ENCODE measurements at regions not wholly inside any gene's neighbourhood (a gene's known extent, or its start where the extent isn't known, plus 50 kb on each side); places are given as distances from the start of the nearest gene placed in this dataset.

DNA sequence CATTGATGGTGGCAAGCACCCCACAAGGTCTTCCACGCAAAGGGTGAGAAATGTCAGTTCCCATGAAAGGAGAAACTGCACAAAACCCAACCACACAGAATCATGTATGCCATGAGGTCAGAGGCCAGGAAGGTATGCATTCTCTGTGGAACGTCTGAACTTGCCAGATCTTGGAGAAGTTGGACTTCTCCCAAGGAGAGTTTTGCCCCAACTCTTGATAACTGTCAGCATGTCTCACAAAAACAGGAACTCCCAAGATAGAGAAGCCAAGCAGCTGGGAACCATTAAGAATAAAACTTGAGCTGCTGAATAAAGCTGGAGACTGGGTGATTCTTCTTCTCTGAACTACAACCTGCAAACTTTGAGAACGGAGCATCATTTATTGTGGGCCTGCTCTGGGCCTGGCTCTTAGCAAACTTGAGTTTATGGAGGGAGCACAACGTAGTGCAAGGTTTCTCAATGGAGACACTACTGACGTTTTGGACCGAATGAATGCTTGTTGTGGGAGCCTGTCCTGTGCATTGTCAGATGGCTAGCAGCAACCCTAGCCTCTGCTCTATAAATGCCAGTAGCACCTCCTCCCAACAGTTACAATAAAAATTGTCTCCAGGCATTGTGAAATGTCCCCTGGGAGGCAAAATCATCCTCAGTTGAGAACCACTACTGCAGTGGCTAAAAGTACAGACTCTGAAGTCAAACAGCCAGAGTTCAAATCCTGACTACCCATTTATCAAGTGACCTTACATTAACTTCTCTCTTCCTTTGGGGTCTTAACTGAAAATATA, 193.5 kb downstream of the ACTL7B start:
- H3K79me2 ChIP-seq (ENCODE audit: insufficient read depth, low read length) = no peaks in the 10 kb centered on the region
- no peaks in the 10 kb centered on the region for H4K20me1 ChIP-seq (ENCODE audit: insufficient read depth, low read length, poor library complexity, severe bottlenecking)
- no peak overlapping the region for H3K4me3 ChIP-seq (ENCODE audit: low read length, poor library complexity, severe bottlenecking)
- H2AFZ ChIP-seq (ENCODE audit: low read length) = no peak overlapping the region
- H3K27me3 ChIP-seq (ENCODE audit: insufficient read depth, low read length, poor library complexity, severe bottlenecking) = no peaks in the 10 kb centered on the region
- no peak for TF ChIP-seq EZH2phosphoT487 (IDR thresholded peaks at IDR 0.05; ENCODE audit: borderline replicate concordance)
- TF ChIP-seq, protein P1, sequence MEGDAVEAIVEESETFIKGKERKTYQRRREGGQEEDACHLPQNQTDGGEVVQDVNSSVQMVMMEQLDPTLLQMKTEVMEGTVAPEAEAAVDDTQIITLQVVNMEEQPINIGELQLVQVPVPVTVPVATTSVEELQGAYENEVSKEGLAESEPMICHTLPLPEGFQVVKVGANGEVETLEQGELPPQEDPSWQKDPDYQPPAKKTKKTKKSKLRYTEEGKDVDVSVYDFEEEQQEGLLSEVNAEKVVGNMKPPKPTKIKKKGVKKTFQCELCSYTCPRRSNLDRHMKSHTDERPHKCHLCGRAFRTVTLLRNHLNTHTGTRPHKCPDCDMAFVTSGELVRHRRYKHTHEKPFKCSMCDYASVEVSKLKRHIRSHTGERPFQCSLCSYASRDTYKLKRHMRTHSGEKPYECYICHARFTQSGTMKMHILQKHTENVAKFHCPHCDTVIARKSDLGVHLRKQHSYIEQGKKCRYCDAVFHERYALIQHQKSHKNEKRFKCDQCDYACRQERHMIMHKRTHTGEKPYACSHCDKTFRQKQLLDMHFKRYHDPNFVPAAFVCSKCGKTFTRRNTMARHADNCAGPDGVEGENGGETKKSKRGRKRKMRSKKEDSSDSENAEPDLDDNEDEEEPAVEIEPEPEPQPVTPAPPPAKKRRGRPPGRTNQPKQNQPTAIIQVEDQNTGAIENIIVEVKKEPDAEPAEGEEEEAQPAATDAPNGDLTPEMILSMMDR (conservative IDR thresholded peaks at IDR 0.05; ENCODE audit: low read length) = no peak
- H3K36me3 ChIP-seq (ENCODE audit: insufficient read depth, low read length) = no peaks in the 10 kb centered on the region
- H3K9ac ChIP-seq (ENCODE audit: low read depth, low read length, poor library complexity, severe bottlenecking) = no peak overlapping the region
- H3K9me3 ChIP-seq (ENCODE audit: insufficient read depth, low read depth, low read length) = peaks cover 11% of the 10 kb centered on the region; the same call in 1 of the 2 replicates
- H3F3A ChIP-seq (ENCODE audit: low read depth) = no peaks in the 10 kb centered on the region
- no peak overlapping the region for H3K4me2 ChIP-seq (ENCODE audit: low read depth, low read length, poor library complexity, severe bottlenecking)
- H3K9me2 ChIP-seq (replicated peaks; ENCODE audit: low read depth, low read length) = no peaks in the 10 kb centered on the region
- H3K4me1 ChIP-seq (ENCODE audit: insufficient read depth, low read length, poor library complexity, severe bottlenecking) = no peaks in the 10 kb centered on the region

DNA sequence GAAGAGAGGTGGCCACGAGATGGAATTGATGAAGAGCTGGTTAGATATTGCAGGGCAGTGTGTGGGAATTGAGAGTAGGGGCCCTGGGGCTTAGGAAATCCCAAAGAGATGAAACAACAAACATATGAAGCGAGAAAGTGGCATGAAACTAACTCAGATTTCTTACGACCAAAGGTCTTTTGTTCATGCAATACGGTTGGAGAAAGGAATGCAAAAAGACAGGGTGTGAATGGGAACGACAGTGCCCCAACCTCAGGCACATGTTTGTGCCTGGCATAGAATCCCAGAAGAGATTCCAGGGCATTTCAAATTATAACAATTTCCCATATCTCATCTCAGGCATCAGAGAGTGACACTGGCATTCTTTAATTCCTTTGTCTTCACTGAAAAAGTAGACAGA, 199.2 kb downstream of the ACTL7B start:
- no peak for TF ChIP-seq EZH2phosphoT487 (IDR thresholded peaks at IDR 0.05; ENCODE audit: borderline replicate concordance)
- TF ChIP-seq, protein P1 (conservative IDR thresholded peaks at IDR 0.05; ENCODE audit: low read length) = no peak
- Histone ChIP-seq H3K4me2 (ENCODE audit: low read depth, low read length, poor library complexity, severe bottlenecking) (no peak overlapping the region), H2AFZ (ENCODE audit: low read length) (no peak overlapping the region), H3K9me3 (ENCODE audit: insufficient read depth, low read depth, low read length) (peaks cover 1% of the 10 kb centered on the region; the same call in 1 of the 2 replicates), H4K20me1 (ENCODE audit: insufficient read depth, low read length, poor library complexity, severe bottlenecking) (no peaks in the 10 kb centered on the region), H3K79me2 (ENCODE audit: insufficient read depth, low read length) (no peaks in the 10 kb centered on the region), H3K9me2 (replicated peaks; ENCODE audit: low read depth, low read length) (no peaks in the 10 kb centered on the region), H3K4me3 (ENCODE audit: low read length, poor library complexity, severe bottlenecking) (no peak overlapping the region), H3F3A (ENCODE audit: low read depth) (no peaks in the 10 kb centered on the region), H3K36me3 (ENCODE audit: insufficient read depth, low read length) (no peaks in the 10 kb centered on the region), H3K4me1 (ENCODE audit: insufficient read depth, low read length, poor library complexity, severe bottlenecking) (no peaks in the 10 kb centered on the region), H3K27me3 (ENCODE audit: insufficient read depth, low read length, poor library complexity, severe bottlenecking) (no peaks in the 10 kb centered on the region), H3K9ac (ENCODE audit: low read depth, low read length, poor library complexity, severe bottlenecking) (no peak overlapping the region)

DNA sequence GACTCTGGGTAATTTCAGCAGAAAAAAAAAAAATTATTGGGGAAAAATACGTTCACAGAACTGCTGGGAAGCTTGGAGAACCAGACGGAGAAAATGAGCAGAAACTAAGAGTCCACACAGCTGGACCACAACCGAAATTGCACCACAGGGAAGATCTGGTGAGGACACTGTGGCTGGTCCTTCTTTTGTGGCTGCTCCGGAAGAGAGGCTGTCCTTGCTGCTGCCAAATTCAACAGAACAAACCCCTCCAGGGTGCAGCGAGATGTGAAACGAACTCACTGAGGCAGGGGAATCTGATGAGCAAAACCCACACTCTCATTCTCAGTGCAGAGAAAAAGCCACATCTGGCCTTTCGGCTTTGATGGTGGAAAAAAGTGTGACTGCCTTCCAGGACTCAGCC, 200.0 kb downstream of the ACTL7B start:
- no peak overlapping the region for H3K9ac ChIP-seq (ENCODE audit: low read depth, low read length, poor library complexity, severe bottlenecking)
- H3K4me3 ChIP-seq (ENCODE audit: low read length, poor library complexity, severe bottlenecking) = no peak overlapping the region
- H3K4me2 ChIP-seq (ENCODE audit: low read depth, low read length, poor library complexity, severe bottlenecking) = no peak overlapping the region
- no peaks in the 10 kb centered on the region for H3K27me3 ChIP-seq (ENCODE audit: insufficient read depth, low read length, poor library complexity, severe bottlenecking)
- H3K9me2 ChIP-seq (replicated peaks; ENCODE audit: low read depth, low read length) = no peaks in the 10 kb centered on the region
- H3K9me3 ChIP-seq (ENCODE audit: insufficient read depth, low read depth, low read length) = no peaks in the 10 kb centered on the region; the same call in 1 of the 2 replicates
- H3K36me3 ChIP-seq (ENCODE audit: insufficient read depth, low read length) = no peaks in the 10 kb centered on the region
- no peaks in the 10 kb centered on the region for H3K79me2 ChIP-seq (ENCODE audit: insufficient read depth, low read length)
- no peak for TF ChIP-seq EZH2phosphoT487 (IDR thresholded peaks at IDR 0.05; ENCODE audit: borderline replicate concordance)
- TF ChIP-seq, protein P1 (conservative IDR thresholded peaks at IDR 0.05; ENCODE audit: low read length) = no peak
- no peaks in the 10 kb centered on the region for H4K20me1 ChIP-seq (ENCODE audit: insufficient read depth, low read length, poor library complexity, severe bottlenecking)
- H2AFZ ChIP-seq (ENCODE audit: low read length) = no peak overlapping the region
- H3K4me1 ChIP-seq (ENCODE audit: insufficient read depth, low read length, poor library complexity, severe bottlenecking) = no peaks in the 10 kb centered on the region
- no peaks in the 10 kb centered on the region for H3F3A ChIP-seq (ENCODE audit: low read depth)

Measured in Loucy (cell line).